NOMO-1 treated with dmso at 0.1 percent for 144 hours (cell line): ENCODE measurements at regions not wholly inside any gene's neighbourhood (a gene's known extent, or its start where the extent isn't known, plus 50 kb on each side); places are given as distances from the start of the nearest gene placed in this dataset.
"Not testable (repeated sequence)": the region's sequence is repeated elsewhere in the genome, so short reads cannot be mapped to it uniquely, and the experiment has no call there.

Source experiments
- DNase-seq: peaks from one replicate; lab custom pipeline; 2025; ENCODE audit not compliant: unreplicated experiment; lab: John Stamatoyannopoulos, UW

DNA sequence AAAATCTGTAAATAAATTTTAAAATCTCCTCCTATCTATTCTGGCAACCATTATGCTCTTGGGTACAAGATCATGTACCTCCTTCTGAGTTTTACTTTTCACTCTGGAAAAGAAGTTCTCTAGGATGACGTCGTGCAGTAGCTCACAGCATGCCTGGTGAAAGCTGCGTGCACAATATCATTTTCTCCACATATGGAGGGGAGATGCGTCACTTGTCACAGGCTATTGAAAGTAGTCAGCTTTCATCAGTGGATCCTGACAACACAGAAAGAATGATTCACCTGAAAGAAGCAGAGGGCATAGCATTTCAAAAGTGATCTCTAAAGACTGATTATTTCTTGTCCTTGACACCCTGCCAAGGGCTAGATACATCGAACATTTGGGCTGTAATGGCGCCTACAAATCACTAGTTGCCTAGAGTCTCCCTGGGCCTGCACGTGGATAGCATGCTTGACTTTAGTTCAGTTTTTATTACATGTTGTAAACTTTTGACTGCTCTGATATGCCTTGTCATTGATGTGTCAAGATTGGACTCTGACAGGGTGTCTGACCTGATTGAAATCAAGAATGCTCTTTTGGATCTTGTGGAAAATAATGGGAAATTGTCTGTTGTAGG is 1365.6 kb downstream of the OLFM4 start:
- DNase-seq = no peak

DNA sequence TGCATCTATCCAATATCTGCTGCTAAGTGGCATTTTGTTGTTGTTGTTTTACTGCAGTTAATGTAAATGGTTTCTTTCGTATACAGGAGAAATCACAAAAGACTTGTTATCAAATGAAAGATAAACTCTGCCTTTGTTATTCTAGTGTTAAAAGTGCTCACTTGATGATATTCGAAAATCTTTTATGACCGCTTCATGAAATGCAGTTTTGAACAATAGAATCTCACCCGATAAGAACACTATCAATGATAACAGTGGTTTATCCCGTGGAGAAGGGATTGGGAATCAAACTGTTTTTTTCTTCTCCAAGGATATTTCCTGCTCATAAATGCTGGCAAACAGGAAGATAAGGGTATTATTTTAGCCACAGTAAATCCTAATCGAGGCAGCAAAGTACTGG is 1366.3 kb downstream of the OLFM4 start:
- no peak for DNase-seq

DNA sequence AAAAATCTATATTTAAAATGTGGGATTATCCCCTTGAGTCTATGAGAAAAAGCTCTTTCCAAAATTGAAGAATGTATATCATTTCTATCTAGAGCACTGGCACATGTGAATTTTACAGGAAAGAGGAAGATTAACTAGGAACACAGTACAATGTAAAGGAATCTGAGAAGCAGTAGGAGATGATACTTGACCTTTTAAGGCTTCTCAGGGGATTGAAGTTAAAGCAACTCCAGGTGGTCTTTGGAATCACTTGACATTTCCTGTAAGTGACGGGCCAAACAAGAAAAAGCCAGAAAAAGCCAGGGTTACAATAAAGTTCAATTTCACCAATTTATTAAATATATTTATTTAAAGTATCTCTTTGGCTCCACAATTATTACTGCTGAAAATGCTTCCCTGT is 1373.9 kb downstream of the OLFM4 start:
- no peak for DNase-seq

- no peak for DNase-seq
Observed at GRCh38 chr13:54415753-54416366, 1387.2 kb downstream of the OLFM4 start.

DNA sequence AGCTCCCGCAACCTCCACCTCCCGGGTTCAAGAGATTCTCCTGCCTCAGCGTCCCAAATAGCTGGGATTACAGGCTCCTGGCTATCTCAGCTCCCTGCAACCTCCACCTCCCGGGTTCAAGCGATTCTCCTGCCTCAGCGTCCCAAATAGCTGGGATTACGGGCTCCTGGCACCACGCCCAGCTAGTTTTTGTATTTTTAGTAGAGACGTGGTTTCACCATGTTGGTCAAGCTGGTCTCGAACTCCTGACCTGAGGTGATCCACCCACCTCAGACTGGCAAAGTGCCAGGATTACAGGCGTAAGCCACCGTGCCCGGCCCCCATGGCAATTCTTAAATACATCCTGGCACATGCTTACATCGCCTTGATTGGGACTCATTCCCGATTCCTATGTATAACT is 1394.3 kb downstream of the OLFM4 start:
- DNase-seq = not testable (repeated sequence)

DNA sequence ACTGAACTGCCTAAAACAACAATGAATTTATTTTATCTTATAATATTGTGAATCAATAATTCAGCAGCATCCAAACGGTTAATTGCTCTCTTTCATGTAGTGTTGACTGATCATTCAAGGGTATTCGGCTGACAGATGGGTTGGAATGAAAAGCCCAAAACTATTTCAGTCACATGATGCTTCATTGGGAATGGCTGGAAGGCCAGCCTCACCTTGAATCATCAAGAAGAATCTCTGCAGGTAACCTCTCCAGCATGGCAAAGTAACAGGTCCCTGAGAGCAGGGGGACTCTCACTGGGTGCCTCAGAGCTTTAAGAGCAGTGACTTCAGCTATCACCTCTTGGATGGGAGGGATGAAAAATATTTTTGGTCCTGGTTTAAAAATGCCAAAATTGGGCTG is 1395.7 kb downstream of the OLFM4 start:
- no peak for DNase-seq

GRCh38 chr13:54433493-54434206 is 1405.0 kb downstream of the OLFM4 start:
- DNase-seq = no peak

GRCh38 chr13:54440853-54441400 is 1412.3 kb downstream of the OLFM4 start:
- not testable (repeated sequence) for DNase-seq

DNA sequence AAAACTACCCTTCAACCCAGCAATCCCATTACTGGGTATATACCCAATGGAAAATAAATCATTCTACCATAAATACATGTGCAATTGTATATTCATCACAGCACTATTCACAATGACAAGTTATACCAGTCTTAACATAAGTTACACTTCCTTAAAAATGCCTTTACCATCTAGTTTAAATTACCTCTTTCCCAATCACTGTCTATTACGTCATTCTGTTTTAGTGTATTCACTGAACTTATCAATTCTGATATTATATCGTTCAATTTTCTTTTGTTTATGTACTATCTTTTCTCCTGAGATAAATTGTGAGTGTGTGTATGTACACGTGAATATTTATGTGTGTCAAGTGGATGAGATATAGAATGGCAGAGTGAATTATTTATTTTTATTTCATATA is 1416.8 kb downstream of the OLFM4 start:
- DNase-seq = no peak

DNA sequence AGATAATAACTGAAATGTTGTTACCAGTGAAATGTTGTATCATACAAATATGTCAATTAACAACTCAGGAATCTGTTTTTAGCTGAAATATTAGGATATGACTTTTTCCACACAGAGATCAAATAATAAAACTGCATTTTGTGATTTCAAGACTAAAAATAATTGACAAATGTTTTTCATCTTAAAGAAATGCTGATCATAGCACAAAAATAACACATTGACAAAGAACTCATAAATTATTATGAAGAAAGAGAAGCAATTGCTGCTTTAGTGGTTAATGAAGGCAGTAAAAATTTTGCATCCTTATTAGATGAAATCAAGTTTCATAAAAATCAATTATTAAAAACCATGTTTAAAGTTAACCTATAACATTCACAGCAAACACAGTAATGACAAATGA is 1417.3 kb downstream of the OLFM4 start:
- no peak for DNase-seq

DNA sequence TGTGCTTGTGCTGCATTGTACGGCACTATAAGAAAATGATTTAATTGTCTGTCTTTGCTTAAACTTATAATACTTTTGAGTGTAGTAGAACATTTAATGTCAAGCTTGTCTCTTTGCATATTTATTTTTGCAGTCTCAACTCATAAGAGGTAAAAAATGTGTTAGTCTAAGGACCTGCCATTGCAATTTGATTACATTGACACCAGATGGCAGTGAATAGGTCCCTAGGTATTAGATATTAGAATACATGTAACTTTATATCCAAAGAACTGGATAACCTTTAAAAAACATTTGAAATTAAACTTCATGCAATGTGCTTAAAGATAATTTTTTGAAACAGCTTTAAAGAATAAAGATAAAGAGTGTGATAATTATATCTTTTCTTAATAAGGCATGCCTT is 1421.3 kb downstream of the OLFM4 start:
- no peak for DNase-seq

DNA sequence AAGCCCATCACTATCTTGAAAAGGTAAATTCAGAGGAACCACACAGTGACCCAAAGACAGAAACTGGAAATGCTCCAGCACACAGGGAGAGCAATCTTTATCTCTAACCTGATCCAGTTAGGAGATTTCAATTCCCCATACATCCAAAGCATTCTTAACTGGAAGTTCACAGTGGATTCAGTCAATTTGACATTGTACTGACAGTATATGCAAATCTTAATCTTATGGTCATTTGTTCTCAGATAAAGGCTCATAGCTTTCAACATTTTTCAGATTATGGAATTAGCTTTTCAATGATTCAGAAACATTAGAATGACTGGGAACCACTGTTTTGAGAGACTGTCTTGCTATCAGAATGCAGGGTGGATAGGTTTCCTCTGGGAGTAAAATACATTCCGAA is 1455.6 kb downstream of the OLFM4 start:
- no peak for DNase-seq

GRCh38 chr13:54486421-54487166 is 1458.0 kb downstream of the OLFM4 start:
- no peak for DNase-seq

DNA sequence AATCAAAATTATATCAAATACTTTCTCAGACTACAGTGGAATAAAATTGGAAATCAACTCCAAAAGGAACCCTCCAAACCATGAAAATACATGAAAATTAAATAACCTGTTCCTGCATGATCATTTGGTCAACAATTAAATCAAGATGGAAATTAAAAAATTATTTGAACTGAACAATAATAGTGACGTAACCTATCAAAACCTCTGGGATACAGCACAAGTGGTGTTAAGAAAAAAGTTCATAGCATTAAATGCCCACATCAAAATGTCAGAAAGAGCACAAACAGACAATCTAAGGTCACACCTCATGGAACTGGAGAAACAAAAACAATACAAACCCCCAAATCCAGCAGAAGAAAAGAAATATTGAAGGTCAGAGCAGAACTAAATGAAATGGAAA is 1460.7 kb downstream of the OLFM4 start:
- no peak for DNase-seq

DNA sequence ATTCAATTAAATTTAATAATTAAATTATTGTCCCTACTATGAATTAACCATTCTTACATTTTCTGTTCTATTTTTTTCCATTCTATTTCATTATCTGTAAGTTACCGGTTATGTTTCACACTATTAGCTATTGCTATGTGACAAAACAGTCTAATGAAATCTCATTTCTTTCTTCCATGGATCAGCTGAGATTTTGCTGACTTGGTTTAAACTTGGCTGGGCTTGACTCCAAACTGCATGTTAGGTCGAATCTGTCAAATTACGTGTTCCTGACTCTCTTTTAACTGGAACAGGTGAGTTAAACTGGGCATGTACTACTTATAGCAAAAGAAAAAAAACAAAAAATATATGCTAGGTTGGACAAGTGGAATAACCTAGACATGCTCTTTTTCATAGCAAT is 1464.4 kb downstream of the OLFM4 start:
- no peak for DNase-seq

- DNase-seq = no peak
Observed at GRCh38 chr13:54511366-54511765, 1482.8 kb downstream of the OLFM4 start.

- DNase-seq = no peak
Observed at GRCh38 chr13:54513254-54513653, 1484.6 kb downstream of the OLFM4 start.

- no peak for DNase-seq
Observed at GRCh38 chr13:54536112-54536511, 1507.5 kb downstream of the OLFM4 start.

GRCh38 chr13:54563286-54563685 is 1534.7 kb downstream of the OLFM4 start:
- no peak for DNase-seq

DNA sequence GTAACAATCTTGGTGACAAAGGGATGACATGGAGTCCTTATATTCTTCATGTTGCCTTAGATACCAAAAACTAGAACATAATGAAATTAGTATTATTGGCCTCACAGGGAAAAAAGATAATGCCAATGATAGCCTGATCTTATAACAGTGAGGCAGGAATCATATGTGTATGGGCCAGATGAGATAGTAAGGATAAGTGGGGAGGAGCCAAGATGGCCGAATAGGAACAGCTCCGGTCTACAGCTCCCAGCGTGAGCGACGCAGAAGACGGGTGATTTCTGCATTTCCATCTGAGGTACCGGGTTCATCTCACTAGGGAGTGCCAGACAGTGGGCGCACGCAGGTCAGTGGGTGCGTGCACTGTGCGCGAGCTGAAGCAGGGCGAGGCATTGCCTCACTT is 1543.4 kb downstream of the OLFM4 start:
- not testable (repeated sequence) for DNase-seq

DNA sequence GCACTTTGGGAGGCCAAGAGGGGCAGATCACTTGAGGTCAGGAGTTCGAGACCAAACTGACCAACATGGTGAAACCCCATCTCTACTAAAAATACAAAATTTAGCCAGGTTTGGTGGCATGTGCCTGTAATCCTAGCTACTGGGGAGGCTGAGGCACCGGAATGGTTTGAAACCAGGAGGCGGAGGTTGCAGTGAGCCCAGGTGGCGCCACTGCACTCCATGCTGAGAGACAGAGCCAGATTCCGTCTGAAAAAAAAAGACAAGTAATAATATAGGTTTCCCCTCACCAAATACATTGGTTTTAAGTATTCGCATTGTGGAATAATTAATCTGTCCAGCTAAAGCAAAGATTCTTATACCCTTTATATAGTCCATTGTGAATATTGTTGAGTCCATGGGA is 1544.6 kb downstream of the OLFM4 start:
- DNase-seq = no peak

DNA sequence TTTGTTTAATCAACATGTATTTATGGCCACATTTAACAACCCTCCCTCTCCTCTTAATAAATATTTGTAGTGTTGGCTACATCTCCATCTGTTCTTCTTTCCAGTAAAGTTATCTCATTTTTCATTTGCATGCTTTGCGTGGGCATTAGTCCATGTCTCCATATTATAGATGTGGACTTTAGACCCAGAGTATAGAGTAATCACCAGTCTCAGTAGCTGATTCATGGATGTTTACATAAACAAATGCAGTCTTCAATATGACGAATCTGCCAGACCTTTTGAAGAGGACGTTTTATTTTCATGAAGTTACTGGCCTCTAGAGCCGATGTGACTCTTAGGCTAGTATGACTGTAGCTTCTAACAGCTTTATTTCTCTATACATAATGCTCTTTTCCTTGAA is 1546.2 kb downstream of the OLFM4 start:
- DNase-seq = no peak
